GM10248 (cell line): ENCODE measurements at regions not wholly inside any gene's neighbourhood (a gene's known extent, or its start where the extent isn't known, plus 50 kb on each side); places are given as distances from the start of the nearest gene placed in this dataset.

Experiments used
- CTCF ChIA-PET: fragments of 300-600 bp; sonication (Branson Sonifier 250); formaldehyde crosslinking; extraction: SDS; loops from one replicate; lab custom pipeline; 2021; ENCODE audit warnings: antibody characterized with exemption; lab: Yijun Ruan, JAX
- POLR2A ChIA-PET: fragments of 350-650 bp; sonication (Branson Sonifier 250); formaldehyde crosslinking; extraction: SDS; loops from one replicate; lab custom pipeline; 2020; ENCODE audit warnings: antibody characterized with exemption; lab: Yijun Ruan, JAX
- DNase-seq: peaks from one replicate; pipeline ENCODE4 v3.0.0; 2012; ENCODE audit errors: extremely low spot score
- CTCF ChIP-seq: IDR thresholded peaks from 2 replicates; pipeline ENCODE4 v1.5.1; 2012; ENCODE audit warnings: mild to moderate bottlenecking, low read depth; ENCODE audit errors: extremely low read depth, missing control alignments, control extremely low read depth

- DNase-seq, result no peak
- no peak for TF ChIP-seq CTCF
- POLR2A ChIA-PET, result no interaction called here
- CTCF ChIA-PET, result no interaction called here
Measured at GRCh38 chr2:126771094-126771493, 115.1 kb downstream of the GYPC start.

- TF ChIP-seq CTCF, result no peak
- no peak for DNase-seq
- ChIA-PET POLR2A (no interaction called here), CTCF (no interaction called here)
Measured at GRCh38 chr2:126771501-126772195, 115.7 kb downstream of the GYPC start.

GRCh38 chr2:126774290-126774689, 118.3 kb downstream of the GYPC start:
- CTCF ChIA-PET, result interaction anchor here (1.6 kb wide), 1 partner anchor 247 kb away, joined by 7 read pairs; no protein-coding TSS in a partner anchor
- no peak for TF ChIP-seq CTCF
- POLR2A ChIA-PET, result no interaction called here
- DNase-seq, result no peak

GRCh38 chr2:126774761-126775160, 118.8 kb downstream of the GYPC start:
- ChIA-PET CTCF (interaction anchor here (0.8 to 4.8 kb wide), 2 partner anchors 246 to 415 kb away, joined by 3 to 88 read pairs; no protein-coding TSS in a partner anchor), POLR2A (no interaction called here)
- no peak for TF ChIP-seq CTCF
- no peak for DNase-seq

- CTCF ChIA-PET, result interaction anchor here (0.8 to 4.8 kb wide), 3 partner anchors 246 to 531 kb away, joined by 3 to 88 read pairs (median 23); no protein-coding TSS in a partner anchor
- no peak for DNase-seq
- POLR2A ChIA-PET, result no interaction called here
- TF ChIP-seq CTCF, result no peak
Measured at GRCh38 chr2:126775300-126775985, 119.5 kb downstream of the GYPC start.

GRCh38 chr2:126776255-126776654, 120.3 kb downstream of the GYPC start:
- POLR2A ChIA-PET, result no interaction called here
- TF ChIP-seq CTCF, result no peak
- DNase-seq, result no peak
- CTCF ChIA-PET, result interaction anchor here (0.6 to 4.8 kb wide), 22 partner anchors 8 to 531 kb away, joined by 3 to 88 read pairs (median 4); no protein-coding TSS in a partner anchor
